ENCODE measurements at regions not wholly inside any gene's neighbourhood (a gene's known extent, or its start where the extent isn't known, plus 50 kb on each side); places are given as distances from the start of the nearest gene placed in this dataset.
"Not testable (repeated sequence)": the region's sequence is repeated elsewhere in the genome, so short reads cannot be mapped to it uniquely, and the experiment has no call there.

- no peaks in the 10 kb centered on the region for H3K27me3 ChIP-seq
- intact Hi-C loops (cut with DNase I) = no loop called here
These were observed 135.8 kb downstream of the MAP3K21 start for GRCh38 chr1:233463333-233463732.

GRCh38 chr1:233465745-233466343, 138.3 kb downstream of the MAP3K21 start:
- Histone ChIP-seq H3K27ac (no peak overlapping the region), H3K4me3 (no peak overlapping the region), H3K4me1 (no peaks in the 10 kb centered on the region), H3K9me3 (no peaks in the 10 kb centered on the region), H3K27me3 (no peaks in the 10 kb centered on the region), H3K36me3 (no peaks in the 10 kb centered on the region)
- no peak for DNase-seq (ENCODE audit: low spot score in 2 of 2)
- intact Hi-C loops (cut with DNase I) = no loop called here
- TF ChIP-seq CTCF (IDR thresholded peaks at IDR 0.05) = no peak

More at GRCh38 chr1:233463333-233463732, 135.8 kb downstream of the MAP3K21 start:
- no peaks in the 10 kb centered on the region for H3K36me3 ChIP-seq
- DNase-seq (ENCODE audit: low spot score in 2 of 2) = no peak
- no peak for TF ChIP-seq CTCF (IDR thresholded peaks at IDR 0.05)
- H3K4me1 ChIP-seq = no peaks in the 10 kb centered on the region
- H3K9me3 ChIP-seq = no peaks in the 10 kb centered on the region
- no peak overlapping the region for H3K27ac ChIP-seq
- H3K4me3 ChIP-seq = no peak overlapping the region

GRCh38 chr1:233470741-233471499, 143.0 kb upstream of the KCNK1 start:
- no peaks in the 10 kb centered on the region for H3K9me3 ChIP-seq
- intact Hi-C loops (cut with DNase I) = no loop called here
- H3K4me3 ChIP-seq = no peak overlapping the region
- no peaks in the 10 kb centered on the region for H3K36me3 ChIP-seq
- H3K27me3 ChIP-seq = no peaks in the 10 kb centered on the region
- TF ChIP-seq CTCF (IDR thresholded peaks at IDR 0.05) = no peak
- H3K4me1 ChIP-seq = no peaks in the 10 kb centered on the region
- no peak for DNase-seq (ENCODE audit: low spot score in 2 of 2)
- H3K27ac ChIP-seq = no peak overlapping the region

- intact Hi-C loops (cut with DNase I); H3K4me1 ChIP-seq; H3K27me3 ChIP-seq; H3K9me3 ChIP-seq; H3K4me3 ChIP-seq; H3K36me3 ChIP-seq; H3K27ac ChIP-seq; DNase-seq (ENCODE audit: low spot score in 2 of 2): not testable (repeated sequence)
These were observed 142.1 kb upstream of the KCNK1 start for GRCh38 chr1:233471851-233472250.

- DNase-seq (ENCODE audit: low spot score in 2 of 2); intact Hi-C loops (cut with DNase I); H3K9me3 ChIP-seq; H3K36me3 ChIP-seq; H3K27me3 ChIP-seq; H3K27ac ChIP-seq; H3K4me3 ChIP-seq; H3K4me1 ChIP-seq: not testable (repeated sequence)
These were observed 141.1 kb upstream of the KCNK1 start for GRCh38 chr1:233472796-233473195.

- Histone ChIP-seq H3K27ac (no peak overlapping the region), H3K4me3 (no peak overlapping the region), H3K4me1 (no peaks in the 10 kb centered on the region), H3K36me3 (no peaks in the 10 kb centered on the region), H3K9me3 (no peaks in the 10 kb centered on the region), H3K27me3 (no peaks in the 10 kb centered on the region)
- TF ChIP-seq CTCF (IDR thresholded peaks at IDR 0.05) = no peak
- DNase-seq (ENCODE audit: low spot score in 2 of 2) = no peak
- intact Hi-C loops (cut with DNase I) = no loop called here
These were observed 140.2 kb upstream of the KCNK1 start for GRCh38 chr1:233473549-233474204.

Measured in ascending aorta (tissue), 2 donors.